Mesenchymal stem cell (in vitro differentiated cells and primary cell): ENCODE measurements at regions not wholly inside any gene's neighbourhood (a gene's known extent, or its start where the extent isn't known, plus 50 kb on each side); places are given as distances from the start of the nearest gene placed in this dataset.

Experiments
- DNase-seq: peaks from one replicate; pipeline ENCODE4 v3.0.0-alpha.2; 2013
- H2AFZ ChIP-seq: one replicate; pipeline ENCODE4 v1.6.1; 2013; ENCODE audit warnings: low read depth, mild to moderate bottlenecking, control low read depth, inconsistent platforms, low read length, moderate library complexity
- H2AK5ac ChIP-seq: 2 replicates; pipeline ENCODE4 v1.6.1; 2013; ENCODE audit warnings: low read length, moderate library complexity, mild to moderate bottlenecking, inconsistent platforms; ENCODE audit not compliant: severe bottlenecking
- H2BK120ac ChIP-seq: one replicate; pipeline ENCODE4 v1.6.1; 2013; ENCODE audit warnings: low read depth, mild to moderate bottlenecking, inconsistent platforms, low read length, moderate library complexity
- H2BK12ac ChIP-seq, 2 experiments: one replicate each; pipeline ENCODE4 v1.6.1; 2013; ENCODE audit warnings: inconsistent platforms in 2 of 2, low read length in 2 of 2, mild to moderate bottlenecking in 2 of 2, moderate library complexity in 2 of 2, control low read depth in 1 of 2
- H2BK15ac ChIP-seq: one replicate; pipeline ENCODE4 v1.6.1; 2013; ENCODE audit warnings: mild to moderate bottlenecking, low read depth, inconsistent platforms; ENCODE audit not compliant: poor library complexity, severe bottlenecking
- H2BK5ac ChIP-seq: 2 replicates; pipeline ENCODE4 v1.6.1; 2013; ENCODE audit warnings: low read depth, mild to moderate bottlenecking, low read length, control low read depth, inconsistent platforms; ENCODE audit not compliant: poor library complexity, severe bottlenecking
- H3K14ac ChIP-seq, 2 experiments: one replicate each; pipeline ENCODE4 v1.6.1; 2013; ENCODE audit warnings: inconsistent platforms in 2 of 2, low read length in 2 of 2, control low read depth in 1 of 2, mild to moderate bottlenecking in 1 of 2, moderate library complexity in 1 of 2
- H3K18ac ChIP-seq, 2 experiments: one replicate each; pipeline ENCODE4 v1.6.1; 2013; ENCODE audit warnings: inconsistent platforms in 2 of 2, low read length in 2 of 2, control low read depth in 1 of 2, low read depth in 1 of 2, mild to moderate bottlenecking in 1 of 2
- H3K23ac ChIP-seq, 2 experiments: one replicate each; pipeline ENCODE4 v1.6.1; 2013; ENCODE audit warnings: inconsistent platforms in 2 of 2, low read length in 2 of 2, mild to moderate bottlenecking in 2 of 2, moderate library complexity in 2 of 2, control low read depth in 1 of 2
- H3K27ac ChIP-seq: 2 replicates; pipeline ENCODE4 v1.5.1; 2013; ENCODE audit warnings: mild to moderate bottlenecking, moderate library complexity, low read length, control low read depth, inconsistent platforms; ENCODE audit not compliant: poor library complexity, severe bottlenecking
- H3K27me3 ChIP-seq, 2 experiments: 2 replicates each; pipeline versions ENCODE4 v1.6.1 to v1.7.0; 2013; ENCODE audit warnings: low read length in 2 of 2, mild to moderate bottlenecking in 2 of 2, moderate library complexity in 2 of 2, control low read depth in 1 of 2, inconsistent platforms in 1 of 2; ENCODE audit not compliant: control insufficient read depth in 1 of 2, insufficient read depth in 1 of 2
- H3K36me3 ChIP-seq, 2 experiments: 2 replicates each; pipeline versions ENCODE4 v1.6.1 to v1.7.0; 2013; ENCODE audit warnings: low read length in 2 of 2, control low read depth in 1 of 2, inconsistent platforms in 1 of 2, low read depth in 1 of 2, mild to moderate bottlenecking in 1 of 2; ENCODE audit not compliant: insufficient read depth in 2 of 2, control insufficient read depth in 1 of 2
- H3K4ac ChIP-seq, 2 experiments: one replicate each; pipeline ENCODE4 v1.6.1; 2013; ENCODE audit warnings: inconsistent platforms in 2 of 2, low read length in 2 of 2, mild to moderate bottlenecking in 2 of 2, moderate library complexity in 2 of 2, control low read depth in 1 of 2, low read depth in 1 of 2
- H3K4me1 ChIP-seq: 2 replicates; pipeline ENCODE4 v1.6.1; 2013; ENCODE audit warnings: low read depth, low read length, control low read depth; ENCODE audit not compliant: control insufficient read depth, insufficient read depth
- H3K4me2 ChIP-seq: 2 replicates; pipeline ENCODE4 v1.6.1; 2013; ENCODE audit warnings: low read length, mild to moderate bottlenecking, inconsistent platforms; ENCODE audit not compliant: poor library complexity, severe bottlenecking
- H3K4me3 ChIP-seq, 2 experiments: 2 replicates each; pipeline versions ENCODE4 v1.5.1 to v1.7.0; 2013; ENCODE audit warnings: low read length in 2 of 2, mild to moderate bottlenecking in 2 of 2, control low read depth in 1 of 2, low read depth in 1 of 2; ENCODE audit not compliant: insufficient read depth in 1 of 2
- H3K79me1 ChIP-seq: replicated peaks from 2 replicates; pipeline ENCODE4 v1.6.1; 2013; ENCODE audit warnings: mild to moderate bottlenecking, control low read depth, low read length, inconsistent platforms; ENCODE audit not compliant: poor library complexity, severe bottlenecking
- H3K9ac ChIP-seq: 2 replicates; pipeline ENCODE4 v1.7.0; 2013; ENCODE audit warnings: mild to moderate bottlenecking, low read length, moderate library complexity
- H3K9me3 ChIP-seq: 2 replicates; pipeline ENCODE4 v1.7.0; 2013; ENCODE audit warnings: mild to moderate bottlenecking, low read length; ENCODE audit not compliant: control insufficient read depth
- H4K8ac ChIP-seq: one replicate; pipeline ENCODE4 v1.6.1; 2013; ENCODE audit warnings: inconsistent platforms, mild to moderate bottlenecking, low read length, moderate library complexity
- H4K91ac ChIP-seq: one replicate; pipeline ENCODE4 v1.6.1; 2013; ENCODE audit warnings: mild to moderate bottlenecking, low read length, inconsistent platforms
- WGBS: methylation state at CpG from one replicate; pipeline ENCODE4 v1.1.7; 2013; ENCODE audit warnings: mixed read lengths; 5-methylcytosine and 5-hydroxymethylcytosine counted together

- no peak overlapping the region for H3K4me3 ChIP-seq
- no peak overlapping the region for H3K14ac ChIP-seq
- no peak overlapping the region for H3K27ac ChIP-seq
- no peak overlapping the region for H2AK5ac ChIP-seq
- no peak overlapping the region for H2BK120ac ChIP-seq
- H2AFZ ChIP-seq, result no peak overlapping the region
- DNase-seq, result no peak
- no peak overlapping the region for H2BK5ac ChIP-seq
- no peak overlapping the region for H2BK12ac ChIP-seq
- no peak overlapping the region for H4K8ac ChIP-seq
- no peaks in the 10 kb centered on the region for H3K36me3 ChIP-seq
- H3K4ac ChIP-seq, result no peak overlapping the region
- H3K9me3 ChIP-seq, result no peaks in the 10 kb centered on the region
- H3K79me1 ChIP-seq, result no peaks in the 10 kb centered on the region
- no peak overlapping the region for H4K91ac ChIP-seq
- H3K23ac ChIP-seq, result no peak overlapping the region
- no peak overlapping the region for H3K4me2 ChIP-seq
- 80% methylated on average over 8 of the region's 8 CpGs for WGBS
- H3K27me3 ChIP-seq, result no peaks in the 10 kb centered on the region
- H3K18ac ChIP-seq, result no peak overlapping the region
- H2BK15ac ChIP-seq, result no peak overlapping the region
- no peak overlapping the region for H3K9ac ChIP-seq
- H3K4me1 ChIP-seq, result peaks cover 7% of the 10 kb centered on the region
These were observed 68.5 kb downstream of the CXCL12 start for GRCh38 chr10:44316187-44316921.

GRCh38 chr10:44314802-44315460 lies 70.0 kb downstream of the CXCL12 start:
- H3K27me3 ChIP-seq, result no peaks in the 10 kb centered on the region
- H3K4ac ChIP-seq, result no peak overlapping the region
- H3K4me3 ChIP-seq, result no peak overlapping the region
- no peak overlapping the region for H3K23ac ChIP-seq
- no peak for DNase-seq
- H3K9ac ChIP-seq, result no peak overlapping the region
- H4K8ac ChIP-seq, result no peak overlapping the region
- H3K14ac ChIP-seq, result no peak overlapping the region
- H2BK120ac ChIP-seq, result no peak overlapping the region
- H3K4me1 ChIP-seq, result peaks cover 15% of the 10 kb centered on the region
- H2BK15ac ChIP-seq, result no peak overlapping the region
- H3K79me1 ChIP-seq, result no peaks in the 10 kb centered on the region
- no peak overlapping the region for H2AK5ac ChIP-seq
- no peak overlapping the region for H3K27ac ChIP-seq
- H3K9me3 ChIP-seq, result no peaks in the 10 kb centered on the region
- no peak overlapping the region for H3K18ac ChIP-seq
- H3K36me3 ChIP-seq, result no peaks in the 10 kb centered on the region
- no peak overlapping the region for H2BK12ac ChIP-seq
- no peak overlapping the region for H3K4me2 ChIP-seq
- H2BK5ac ChIP-seq, result no peak overlapping the region
- H2AFZ ChIP-seq, result no peak overlapping the region
- no peak overlapping the region for H4K91ac ChIP-seq
- 93% methylated on average over 6 of the region's 6 CpGs for WGBS

GRCh38 chr10:44313761-44314165 lies 71.1 kb downstream of the CXCL12 start:
- H3K9ac ChIP-seq, result no peak overlapping the region
- no peak overlapping the region for H3K23ac ChIP-seq
- H2BK120ac ChIP-seq, result no peak overlapping the region
- WGBS, result 38% methylated on average over 1 of the region's 1 CpG
- no peak overlapping the region for H4K8ac ChIP-seq
- H3K4me1 ChIP-seq, result peaks cover 16% of the 10 kb centered on the region
- H3K4me2 ChIP-seq, result no peak overlapping the region
- DNase-seq, result peak; percentile 6
- H3K4ac ChIP-seq, result no peak overlapping the region
- no peak overlapping the region for H3K18ac ChIP-seq
- H2BK12ac ChIP-seq, result no peak overlapping the region
- H3K36me3 ChIP-seq, result no peaks in the 10 kb centered on the region
- H3K27me3 ChIP-seq, result no peaks in the 10 kb centered on the region
- H3K79me1 ChIP-seq, result no peaks in the 10 kb centered on the region
- no peak overlapping the region for H4K91ac ChIP-seq
- no peak overlapping the region for H2BK5ac ChIP-seq
- H3K14ac ChIP-seq, result no peak overlapping the region
- no peak overlapping the region for H2BK15ac ChIP-seq
- no peak overlapping the region for H2AK5ac ChIP-seq
- H3K4me3 ChIP-seq, result no peak overlapping the region
- no peak overlapping the region for H3K27ac ChIP-seq
- no peak overlapping the region for H2AFZ ChIP-seq
- H3K9me3 ChIP-seq, result no peaks in the 10 kb centered on the region

GRCh38 chr10:44312401-44312800 lies 72.5 kb downstream of the CXCL12 start:
- H3K4me1 ChIP-seq, result peaks cover 16% of the 10 kb centered on the region
- WGBS, result 84% methylated on average over 3 of the region's 3 CpGs
- H2BK5ac ChIP-seq, result no peak overlapping the region

More at GRCh38 chr10:44312401-44312800, 72.5 kb downstream of the CXCL12 start:
- no peak overlapping the region for H3K23ac ChIP-seq
- H3K18ac ChIP-seq, result no peak overlapping the region
- no peak overlapping the region for H2AK5ac ChIP-seq
- H3K27me3 ChIP-seq, result no peaks in the 10 kb centered on the region
- no peak overlapping the region for H3K4ac ChIP-seq
- no peak overlapping the region for H3K4me2 ChIP-seq
- H2BK120ac ChIP-seq, result no peak overlapping the region
- H3K79me1 ChIP-seq, result no peaks in the 10 kb centered on the region
- DNase-seq, result no peak
- no peak overlapping the region for H4K8ac ChIP-seq
- H3K36me3 ChIP-seq, result no peaks in the 10 kb centered on the region
- H3K27ac ChIP-seq, result no peak overlapping the region
- no peak overlapping the region for H4K91ac ChIP-seq
- no peak overlapping the region for H3K9ac ChIP-seq
- no peak overlapping the region for H3K14ac ChIP-seq
- H3K4me3 ChIP-seq, result no peak overlapping the region
- no peaks in the 10 kb centered on the region for H3K9me3 ChIP-seq
- H2BK12ac ChIP-seq, result no peak overlapping the region
- H2AFZ ChIP-seq, result no peak overlapping the region
- H2BK15ac ChIP-seq, result no peak overlapping the region
